PC-3 (cell line): ENCODE measurements at regions not wholly inside any gene's neighbourhood (a gene's known extent, or its start where the extent isn't known, plus 50 kb on each side); places are given as distances from the start of the nearest gene placed in this dataset.

Source experiments
- EZH2 ChIP-seq: fragments of 300-600 bp; sonication (generic); IDR thresholded peaks from one replicate; pipeline ENCODE4 v1.6.1; 2017; ENCODE audit warnings: antibody characterized with exemption, mild to moderate bottlenecking, low read length; ENCODE audit not compliant: unreplicated experiment
- EZH2phosphoT487 ChIP-seq: fragments of 300-600 bp; sonication (generic); IDR thresholded peaks from 2 replicates; pipeline ENCODE4 v1.6.1; 2018; ENCODE audit warnings: mild to moderate bottlenecking, antibody characterized with exemption, low read length, borderline replicate concordance
- TF ChIP-seq, protein P1 (sequence below): fragments of 300-600 bp; sonication (generic); conservative IDR thresholded peaks from 2 replicates; pipeline ENCODE4 v1.5.1; 2017; ENCODE audit warnings: antibody characterized with exemption, low read depth, mild to moderate bottlenecking, low read length

DNA sequence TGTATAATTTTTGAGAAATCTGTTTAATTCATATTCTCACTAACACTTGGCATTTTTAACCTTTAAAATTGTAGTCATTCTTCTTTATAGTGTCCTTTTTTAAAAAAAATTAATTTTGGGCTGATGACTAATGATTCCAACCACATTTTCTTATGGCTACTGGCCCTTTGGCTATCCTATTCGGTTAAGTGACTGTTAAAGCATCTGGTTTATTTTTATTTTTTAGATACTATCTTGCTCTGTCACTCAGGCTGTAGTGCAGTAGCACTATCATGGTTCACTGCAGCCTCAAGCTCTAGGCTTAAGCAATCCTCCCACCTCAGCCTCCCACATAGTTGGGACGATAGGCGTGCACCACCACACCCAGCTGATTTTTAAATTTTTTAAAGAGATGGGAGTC is 723.2 kb upstream of the CXADR start:
- TF ChIP-seq, protein P1, sequence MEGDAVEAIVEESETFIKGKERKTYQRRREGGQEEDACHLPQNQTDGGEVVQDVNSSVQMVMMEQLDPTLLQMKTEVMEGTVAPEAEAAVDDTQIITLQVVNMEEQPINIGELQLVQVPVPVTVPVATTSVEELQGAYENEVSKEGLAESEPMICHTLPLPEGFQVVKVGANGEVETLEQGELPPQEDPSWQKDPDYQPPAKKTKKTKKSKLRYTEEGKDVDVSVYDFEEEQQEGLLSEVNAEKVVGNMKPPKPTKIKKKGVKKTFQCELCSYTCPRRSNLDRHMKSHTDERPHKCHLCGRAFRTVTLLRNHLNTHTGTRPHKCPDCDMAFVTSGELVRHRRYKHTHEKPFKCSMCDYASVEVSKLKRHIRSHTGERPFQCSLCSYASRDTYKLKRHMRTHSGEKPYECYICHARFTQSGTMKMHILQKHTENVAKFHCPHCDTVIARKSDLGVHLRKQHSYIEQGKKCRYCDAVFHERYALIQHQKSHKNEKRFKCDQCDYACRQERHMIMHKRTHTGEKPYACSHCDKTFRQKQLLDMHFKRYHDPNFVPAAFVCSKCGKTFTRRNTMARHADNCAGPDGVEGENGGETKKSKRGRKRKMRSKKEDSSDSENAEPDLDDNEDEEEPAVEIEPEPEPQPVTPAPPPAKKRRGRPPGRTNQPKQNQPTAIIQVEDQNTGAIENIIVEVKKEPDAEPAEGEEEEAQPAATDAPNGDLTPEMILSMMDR: no peak
- TF ChIP-seq EZH2: no peak
- TF ChIP-seq EZH2phosphoT487: no peak
